ENCODE measurements at regions not wholly inside any gene's neighbourhood (a gene's known extent, or its start where the extent isn't known, plus 50 kb on each side); places are given as distances from the start of the nearest gene placed in this dataset.

GRCh38 chr18:42184685-42185477 lies 229.8 kb downstream of the PIK3C3 start:
- Histone ChIP-seq H3K4me1 (ENCODE audit: control insufficient read depth, insufficient read depth, low read length) (no peaks in the 10 kb centered on the region), H3K4me3 (ENCODE audit: low read length) (no peak overlapping the region), H3K27me3 (ENCODE audit: control insufficient read depth, insufficient read depth, low read length) (no peaks in the 10 kb centered on the region), H3K27ac (ENCODE audit: low read length) (no peak overlapping the region), H3K9me3 (replicated peaks; ENCODE audit: control insufficient read depth, low read depth, low read length) (no peaks in the 10 kb centered on the region), H3K36me3 (ENCODE audit: control insufficient read depth, insufficient read depth, low read length) (no peaks in the 10 kb centered on the region)
- WGBS (ENCODE audit: insufficient coverage) = 88% methylated on average over 11 of the region's 15 CpGs
- no peak for DNase-seq

GRCh38 chr18:42185486-42185885 lies 230.5 kb downstream of the PIK3C3 start:
- Histone ChIP-seq H3K9me3 (replicated peaks; ENCODE audit: control insufficient read depth, low read depth, low read length) (no peaks in the 10 kb centered on the region), H3K27ac (ENCODE audit: low read length) (no peak overlapping the region), H3K36me3 (ENCODE audit: control insufficient read depth, insufficient read depth, low read length) (no peaks in the 10 kb centered on the region), H3K27me3 (ENCODE audit: control insufficient read depth, insufficient read depth, low read length) (no peaks in the 10 kb centered on the region), H3K4me3 (ENCODE audit: low read length) (no peak overlapping the region), H3K4me1 (ENCODE audit: control insufficient read depth, insufficient read depth, low read length) (no peaks in the 10 kb centered on the region)
- DNase-seq = no peak

DNA sequence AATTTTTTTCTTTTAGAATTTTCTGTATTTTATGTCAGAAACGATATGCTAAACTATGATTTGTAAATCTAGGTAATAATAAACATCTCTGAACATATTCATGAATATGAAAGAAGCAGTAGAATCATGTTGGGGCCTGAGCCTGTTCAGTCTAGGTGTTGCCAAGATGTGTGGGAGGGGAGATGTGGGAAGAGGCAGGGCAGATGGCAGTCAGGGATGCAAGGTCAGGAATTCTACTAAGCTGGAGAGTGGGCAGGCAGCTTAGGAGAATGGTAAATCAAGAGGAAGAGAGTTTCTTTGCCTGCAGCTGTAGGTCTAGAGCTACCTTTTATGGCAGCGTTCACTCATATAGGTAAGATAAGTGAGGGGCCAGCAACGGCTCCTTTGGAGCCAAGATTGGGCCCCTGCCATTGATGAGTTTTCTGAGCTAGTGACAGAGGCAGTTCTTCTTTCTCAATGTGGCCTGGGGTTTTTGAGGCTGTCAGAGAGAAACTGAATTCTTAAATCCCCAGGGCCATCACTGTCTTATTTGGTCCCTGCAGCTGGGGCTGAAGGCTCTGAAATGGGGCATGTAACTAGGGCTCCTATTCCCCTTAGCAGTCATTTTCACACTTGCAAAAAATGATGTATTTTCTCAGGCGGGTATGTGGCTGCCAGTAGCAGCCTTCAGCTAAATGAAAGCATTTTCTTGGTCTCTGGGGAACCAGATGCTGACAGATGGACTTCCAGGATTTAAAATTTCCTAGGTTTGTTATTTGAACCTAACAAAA lies 232.8 kb downstream of the PIK3C3 start:
- no peaks in the 10 kb centered on the region for H3K4me1 ChIP-seq (ENCODE audit: control insufficient read depth, insufficient read depth, low read length)
- no peak overlapping the region for H3K4me3 ChIP-seq (ENCODE audit: low read length)
- DNase-seq = no peak
- no peaks in the 10 kb centered on the region for H3K36me3 ChIP-seq (ENCODE audit: control insufficient read depth, insufficient read depth, low read length)
- no CpG with 5 or more reads among the region's 4 CpGs for WGBS (ENCODE audit: insufficient coverage)
- H3K27ac ChIP-seq (ENCODE audit: low read length) = no peak overlapping the region
- H3K27me3 ChIP-seq (ENCODE audit: control insufficient read depth, insufficient read depth, low read length) = no peaks in the 10 kb centered on the region
- no peaks in the 10 kb centered on the region for H3K9me3 ChIP-seq (replicated peaks; ENCODE audit: control insufficient read depth, low read depth, low read length)

GRCh38 chr18:42190643-42191042 lies 235.6 kb downstream of the PIK3C3 start:
- Histone ChIP-seq H3K4me3 (ENCODE audit: low read length) (no peak overlapping the region), H3K9me3 (replicated peaks; ENCODE audit: control insufficient read depth, low read depth, low read length) (no peaks in the 10 kb centered on the region), H3K4me1 (ENCODE audit: control insufficient read depth, insufficient read depth, low read length) (no peaks in the 10 kb centered on the region), H3K27ac (ENCODE audit: low read length) (no peak overlapping the region), H3K36me3 (ENCODE audit: control insufficient read depth, insufficient read depth, low read length) (no peaks in the 10 kb centered on the region), H3K27me3 (ENCODE audit: control insufficient read depth, insufficient read depth, low read length) (no peaks in the 10 kb centered on the region)
- no peak for DNase-seq
- no CpG with 5 or more reads among the region's 3 CpGs for WGBS (ENCODE audit: insufficient coverage)

DNA sequence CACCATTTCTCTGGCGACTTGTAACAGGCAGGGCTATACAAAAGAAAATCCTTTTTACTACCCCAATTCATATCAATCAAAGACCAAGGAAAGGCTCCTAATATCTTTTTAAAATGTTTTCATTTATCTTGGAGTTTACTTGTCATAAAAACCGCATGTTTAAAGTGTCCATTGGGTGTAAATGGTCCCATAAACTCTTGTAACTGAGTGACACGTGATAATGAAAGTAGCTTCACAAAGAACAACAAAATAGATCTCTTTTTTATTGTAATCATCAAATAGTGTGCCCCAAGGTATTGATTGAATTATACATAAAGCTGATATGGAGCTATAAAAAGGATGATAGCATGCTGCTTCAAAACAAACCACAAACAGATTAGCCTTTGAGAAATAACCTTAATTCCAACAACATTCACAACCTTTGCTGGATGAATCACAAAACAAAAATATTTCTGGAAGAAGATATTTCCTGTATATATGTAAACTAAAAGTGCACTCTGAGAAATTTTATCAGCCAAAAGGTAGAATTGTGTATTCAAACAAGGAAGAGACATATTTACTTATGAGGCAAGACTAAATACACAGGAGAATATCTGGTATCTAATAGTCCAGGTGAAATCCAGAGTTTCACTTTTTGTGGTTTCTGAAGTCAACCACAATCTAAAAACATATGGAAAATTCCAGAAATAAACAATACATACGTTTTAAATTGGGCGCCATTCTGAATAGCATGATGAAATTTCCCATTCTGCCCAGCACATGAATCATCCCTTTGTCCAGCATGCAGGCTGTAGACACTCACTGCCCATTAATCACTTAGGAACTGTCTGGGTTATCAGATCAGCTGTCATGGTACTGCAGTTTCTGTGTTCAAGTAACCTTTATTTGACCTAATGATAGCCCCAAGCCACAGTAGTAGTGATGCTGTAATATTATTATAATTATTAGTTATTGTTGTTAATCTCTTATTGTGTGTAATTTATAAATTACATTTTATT lies 237.5 kb downstream of the PIK3C3 start:
- WGBS (ENCODE audit: insufficient coverage) = 57% methylated on average over 2 of the region's 5 CpGs
- H3K9me3 ChIP-seq (replicated peaks; ENCODE audit: control insufficient read depth, low read depth, low read length) = no peaks in the 10 kb centered on the region
- H3K4me1 ChIP-seq (ENCODE audit: control insufficient read depth, insufficient read depth, low read length) = no peaks in the 10 kb centered on the region
- H3K27ac ChIP-seq (ENCODE audit: low read length) = no peak overlapping the region
- no peaks in the 10 kb centered on the region for H3K36me3 ChIP-seq (ENCODE audit: control insufficient read depth, insufficient read depth, low read length)
- no peak overlapping the region for H3K4me3 ChIP-seq (ENCODE audit: low read length)
- DNase-seq = no peak
- no peaks in the 10 kb centered on the region for H3K27me3 ChIP-seq (ENCODE audit: control insufficient read depth, insufficient read depth, low read length)

- H3K4me3 ChIP-seq (ENCODE audit: low read length) = no peak overlapping the region
Measured at GRCh38 chr18:42196651-42197050, 241.6 kb downstream of the PIK3C3 start.

GRCh38 chr18:42201137-42201536 lies 246.1 kb downstream of the PIK3C3 start:
- no peaks in the 10 kb centered on the region for H3K36me3 ChIP-seq (ENCODE audit: control insufficient read depth, insufficient read depth, low read length)
- no peak overlapping the region for H3K27ac ChIP-seq (ENCODE audit: low read length)
- no peaks in the 10 kb centered on the region for H3K27me3 ChIP-seq (ENCODE audit: control insufficient read depth, insufficient read depth, low read length)
- H3K4me3 ChIP-seq (ENCODE audit: low read length) = no peak overlapping the region
- H3K4me1 ChIP-seq (ENCODE audit: control insufficient read depth, insufficient read depth, low read length) = no peaks in the 10 kb centered on the region
- DNase-seq = no peak
- H3K9me3 ChIP-seq (replicated peaks; ENCODE audit: control insufficient read depth, low read depth, low read length) = no peaks in the 10 kb centered on the region

More at GRCh38 chr18:42196651-42197050, 241.6 kb downstream of the PIK3C3 start:
- Histone ChIP-seq H3K9me3 (replicated peaks; ENCODE audit: control insufficient read depth, low read depth, low read length) (no peaks in the 10 kb centered on the region), H3K4me1 (ENCODE audit: control insufficient read depth, insufficient read depth, low read length) (no peaks in the 10 kb centered on the region), H3K27ac (ENCODE audit: low read length) (no peak overlapping the region), H3K36me3 (ENCODE audit: control insufficient read depth, insufficient read depth, low read length) (no peaks in the 10 kb centered on the region), H3K27me3 (ENCODE audit: control insufficient read depth, insufficient read depth, low read length) (no peaks in the 10 kb centered on the region)
- DNase-seq = no peak

GRCh38 chr18:42211201-42211600 lies 256.2 kb downstream of the PIK3C3 start:
- DNase-seq = no peak
- WGBS (ENCODE audit: insufficient coverage) = no CpG with 5 or more reads among the region's 5 CpGs
- H3K36me3 ChIP-seq (ENCODE audit: control insufficient read depth, insufficient read depth, low read length) = no peaks in the 10 kb centered on the region
- H3K9me3 ChIP-seq (replicated peaks; ENCODE audit: control insufficient read depth, low read depth, low read length) = no peaks in the 10 kb centered on the region
- H3K27ac ChIP-seq (ENCODE audit: low read length) = no peak overlapping the region
- H3K4me3 ChIP-seq (ENCODE audit: low read length) = no peak overlapping the region
- no peaks in the 10 kb centered on the region for H3K27me3 ChIP-seq (ENCODE audit: control insufficient read depth, insufficient read depth, low read length)
- no peaks in the 10 kb centered on the region for H3K4me1 ChIP-seq (ENCODE audit: control insufficient read depth, insufficient read depth, low read length)

GRCh38 chr18:42222557-42222956 lies 267.5 kb downstream of the PIK3C3 start:
- no peaks in the 10 kb centered on the region for H3K27me3 ChIP-seq (ENCODE audit: control insufficient read depth, insufficient read depth, low read length)
- DNase-seq = no peak
- no CpG with 5 or more reads among the region's 1 CpG for WGBS (ENCODE audit: insufficient coverage)
- H3K9me3 ChIP-seq (replicated peaks; ENCODE audit: control insufficient read depth, low read depth, low read length) = no peaks in the 10 kb centered on the region
- no peak overlapping the region for H3K4me3 ChIP-seq (ENCODE audit: low read length)
- H3K4me1 ChIP-seq (ENCODE audit: control insufficient read depth, insufficient read depth, low read length) = no peaks in the 10 kb centered on the region
- no peak overlapping the region for H3K27ac ChIP-seq (ENCODE audit: low read length)
- H3K36me3 ChIP-seq (ENCODE audit: control insufficient read depth, insufficient read depth, low read length) = no peaks in the 10 kb centered on the region

- H3K4me1 ChIP-seq (ENCODE audit: control insufficient read depth, insufficient read depth, low read length) = no peaks in the 10 kb centered on the region
- WGBS (ENCODE audit: insufficient coverage) = no CpG with 5 or more reads among the region's 1 CpG
- H3K9me3 ChIP-seq (replicated peaks; ENCODE audit: control insufficient read depth, low read depth, low read length) = no peaks in the 10 kb centered on the region
Measured at GRCh38 chr18:42228581-42228980, 273.5 kb downstream of the PIK3C3 start.

More at GRCh38 chr18:42228581-42228980, 273.5 kb downstream of the PIK3C3 start:
- DNase-seq = no peak
- Histone ChIP-seq H3K36me3 (ENCODE audit: control insufficient read depth, insufficient read depth, low read length) (no peaks in the 10 kb centered on the region), H3K4me3 (ENCODE audit: low read length) (no peak overlapping the region), H3K27me3 (ENCODE audit: control insufficient read depth, insufficient read depth, low read length) (no peaks in the 10 kb centered on the region), H3K27ac (ENCODE audit: low read length) (no peak overlapping the region)

All from muscle of leg (tissue), 3 donors.